HG02884 (cell line): ENCODE measurements at regions not wholly inside any gene's neighbourhood (a gene's known extent, or its start where the extent isn't known, plus 50 kb on each side); places are given as distances from the start of the nearest gene placed in this dataset.
A peak's percentile ranks its signal among the peaks of the same experiment; 100 is the strongest.

Experiments
- ATAC-seq: cut with Tn5 transposase; IDR thresholded peaks from one replicate; pipeline ENCODE4 v1.9.1; 2021; ENCODE audit warnings: mild to moderate bottlenecking, moderate library complexity; ENCODE audit not compliant: unreplicated experiment

DNA sequence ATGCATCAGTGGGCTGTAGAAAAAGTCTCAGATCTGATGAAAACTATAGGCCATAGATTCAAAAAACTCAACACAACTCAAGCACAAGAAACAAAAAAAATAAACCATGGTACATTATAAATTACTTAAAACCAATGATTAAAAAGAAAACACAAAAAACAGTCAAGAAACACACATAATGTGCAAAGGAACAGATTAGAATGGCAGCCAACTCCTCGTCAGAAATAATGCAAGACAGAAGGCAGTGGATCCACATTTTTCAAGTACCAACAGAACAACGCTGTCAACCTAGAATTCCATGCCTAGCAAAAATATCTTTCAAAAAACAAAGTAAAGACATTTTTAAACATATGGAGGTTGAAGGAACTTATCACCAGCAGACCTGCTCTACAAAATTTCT is 69.7 kb downstream of the PSMB1 start:
- ATAC-seq: no peak

DNA sequence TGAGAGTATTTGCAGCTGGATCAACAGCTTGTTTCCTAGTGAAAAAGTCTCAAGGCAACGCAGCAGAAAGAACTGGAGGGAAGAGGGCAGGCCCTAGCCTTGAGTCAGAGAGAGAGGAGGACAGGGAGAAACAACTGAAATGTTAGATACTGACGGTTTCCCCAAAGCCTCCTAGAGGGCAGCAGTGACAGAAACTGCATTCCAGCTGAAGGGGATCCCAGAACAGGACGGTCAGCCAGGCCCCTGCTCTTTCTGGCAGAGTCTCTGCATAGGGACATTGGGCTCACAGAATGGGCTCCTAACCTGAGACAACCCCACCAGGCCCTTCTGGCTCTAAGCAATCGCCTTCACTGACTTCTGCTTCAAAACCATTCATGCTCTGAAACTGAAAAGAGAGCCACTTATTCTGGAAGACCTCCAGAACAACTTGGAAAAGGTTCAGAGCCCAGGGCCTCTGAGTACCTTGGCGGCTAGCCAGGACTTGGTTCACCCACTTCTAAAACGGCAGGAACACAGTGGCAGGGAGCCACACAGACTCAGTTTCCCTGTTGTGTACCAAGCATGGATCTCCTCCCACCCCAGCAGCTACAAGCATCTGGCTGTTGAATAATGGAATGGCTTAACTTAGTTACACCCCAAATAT is 72.9 kb downstream of the PSMB1 start:
- no peak for ATAC-seq

DNA sequence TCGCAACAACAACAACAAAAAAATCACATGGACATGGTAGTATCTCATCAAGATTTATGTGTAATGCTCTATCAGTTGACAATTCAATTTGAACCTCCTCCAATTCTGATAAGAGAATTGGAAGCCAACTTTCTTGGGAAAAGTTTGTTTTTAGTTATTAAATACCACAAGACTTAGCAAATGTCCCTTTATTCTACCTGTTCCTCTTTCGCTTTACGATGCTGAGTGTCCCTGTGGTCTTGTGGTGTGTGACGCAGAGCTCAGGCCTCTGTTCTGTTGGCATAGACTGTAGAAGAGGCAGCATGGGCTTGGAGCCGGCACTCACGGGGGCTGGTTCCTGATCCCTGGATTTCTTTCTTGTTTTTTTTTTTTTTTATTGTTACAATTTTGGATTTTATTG is 76.7 kb downstream of the PSMB1 start:
- no peak for ATAC-seq

- ATAC-seq: no peak
Measured at GRCh38 chr6:170475118-170475517, 78.0 kb downstream of the PSMB1 start.

DNA sequence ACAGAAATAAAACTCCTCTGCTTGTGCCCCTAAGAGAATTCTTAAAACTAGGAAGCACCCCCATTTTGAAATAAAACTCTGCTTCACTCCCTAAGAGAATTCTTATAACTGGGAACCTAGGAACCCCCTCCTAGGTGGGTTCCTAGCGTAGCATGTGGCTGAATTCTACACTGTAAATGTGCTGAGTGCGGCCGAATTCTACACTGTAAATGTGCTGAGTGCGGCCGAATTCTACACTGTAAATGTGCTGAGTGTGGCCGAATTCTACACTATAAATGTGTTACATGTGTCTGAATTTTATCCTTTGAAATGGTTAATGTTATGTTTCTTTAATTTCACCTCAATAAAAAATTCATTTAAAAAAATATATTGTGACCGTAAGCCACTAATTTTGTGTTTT is 79.3 kb downstream of the PSMB1 start:
- no peak for ATAC-seq

DNA sequence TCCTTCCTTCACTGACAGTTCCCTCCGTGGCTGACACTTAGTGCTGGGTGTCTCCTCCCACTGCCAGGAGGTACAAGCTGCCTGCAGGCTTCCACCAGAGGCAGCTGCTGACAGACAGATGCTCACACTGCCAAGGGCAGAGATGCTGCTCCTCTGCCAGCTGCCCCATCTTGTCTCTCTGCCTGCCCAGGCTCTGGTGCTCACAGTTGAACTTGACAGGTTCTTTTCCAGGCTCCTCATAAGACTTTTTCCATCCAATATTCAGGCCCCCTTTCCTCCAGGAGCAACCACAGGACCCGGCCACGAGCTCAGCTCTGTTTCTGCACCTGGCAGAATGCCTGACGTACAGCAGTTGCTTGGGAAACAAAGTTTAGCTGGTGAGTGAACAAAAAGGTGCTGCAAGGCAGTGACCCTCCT is 79.8 kb downstream of the PSMB1 start:
- no peak for ATAC-seq

GRCh38 chr6:170471491-170471890 is 81.6 kb downstream of the PSMB1 start:
- ATAC-seq: no peak

DNA sequence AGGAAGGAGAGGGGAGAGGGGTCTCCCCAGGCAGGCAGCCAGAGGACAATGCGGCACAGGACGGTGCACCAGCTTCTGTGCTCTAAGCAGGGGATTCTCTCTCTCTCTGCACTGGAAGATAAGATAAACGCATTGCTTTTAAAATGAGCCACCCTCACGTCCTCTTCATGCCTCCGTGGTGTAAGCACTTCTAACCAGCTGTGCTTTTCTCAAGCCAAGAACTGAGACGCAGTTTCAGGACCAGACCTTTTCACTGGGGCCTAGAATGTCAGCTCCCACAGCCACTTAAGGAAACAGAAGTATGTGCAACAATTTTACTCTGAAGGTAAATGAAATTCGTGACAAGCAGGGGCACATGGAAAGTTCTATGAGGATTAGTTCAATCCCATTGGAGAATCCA is 82.4 kb downstream of the PSMB1 start:
- ATAC-seq: no peak

DNA sequence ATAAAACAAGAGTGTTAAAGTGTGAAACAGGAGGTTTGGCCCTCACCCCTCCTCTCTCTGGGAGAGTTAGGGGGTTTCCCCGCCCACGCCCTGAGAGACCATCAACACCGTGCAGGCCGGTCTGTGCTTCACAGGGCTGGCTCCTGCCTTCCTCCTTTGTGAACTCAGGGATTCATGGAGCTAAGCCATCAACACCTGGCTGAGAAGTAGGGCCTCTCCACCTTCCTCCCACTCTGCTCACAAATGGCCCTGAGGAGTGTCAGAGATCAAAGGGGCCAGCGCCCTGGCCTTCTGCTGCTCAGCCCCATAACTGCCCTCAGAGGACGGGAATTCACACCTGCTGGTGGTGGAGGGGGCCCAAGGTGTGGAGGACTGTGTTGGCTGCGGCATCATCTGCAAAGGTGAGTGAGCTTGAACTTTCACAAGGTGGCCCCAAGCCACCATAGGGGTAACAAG is 88.6 kb downstream of the PSMB1 start:
- peak; percentile 47 for ATAC-seq

DNA sequence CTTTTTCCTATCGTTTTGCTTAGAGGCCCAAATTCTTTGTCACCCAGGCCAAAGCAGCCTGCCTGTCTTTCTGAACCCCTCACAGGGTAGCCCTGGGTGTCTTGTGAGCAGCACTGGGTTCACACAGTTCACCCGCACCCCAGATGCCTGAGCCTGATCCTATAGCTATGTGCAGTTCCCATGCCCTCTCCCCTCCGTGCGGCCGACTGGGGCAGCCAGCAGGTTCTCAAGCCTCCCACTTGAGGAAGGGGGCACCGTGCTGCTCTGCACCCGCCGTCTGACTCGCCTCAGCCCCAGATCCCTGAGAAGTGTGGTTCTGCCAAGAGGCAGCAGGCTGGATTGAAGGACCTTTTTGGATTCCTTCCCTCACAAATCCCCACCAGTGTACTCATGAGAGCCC is 89.0 kb downstream of the PSMB1 start:
- no peak for ATAC-seq

DNA sequence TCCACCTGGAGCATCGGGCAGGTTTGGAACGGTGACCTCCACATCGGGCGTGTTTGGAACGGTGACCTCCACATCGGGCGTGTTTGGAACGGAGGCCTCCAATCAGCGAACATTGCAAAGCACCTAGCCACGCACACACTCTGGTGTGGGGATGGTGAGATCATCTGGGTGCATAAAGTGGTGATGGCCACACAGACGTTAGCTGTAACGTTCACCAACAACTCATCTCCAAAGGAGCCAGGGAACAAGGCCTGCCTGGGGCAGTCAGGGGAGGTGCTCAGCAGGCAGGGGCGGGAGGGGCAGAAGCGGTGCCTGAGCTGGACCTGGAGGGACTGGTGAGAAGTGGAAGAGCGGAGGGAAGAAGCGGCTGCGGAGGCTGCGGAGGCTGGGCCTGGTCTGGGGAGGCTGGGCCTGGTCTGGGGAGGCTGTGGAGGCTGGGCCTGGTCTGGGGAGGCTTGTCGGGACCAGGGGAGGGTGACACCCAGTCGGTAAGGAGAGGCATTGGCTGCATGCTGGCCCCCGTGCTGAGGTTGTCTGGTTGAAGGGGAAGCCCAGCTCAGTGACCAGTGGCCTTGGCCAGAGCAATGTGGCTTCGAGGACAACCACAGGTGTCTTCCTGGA is 89.9 kb downstream of the PSMB1 start:
- ATAC-seq: no peak

DNA sequence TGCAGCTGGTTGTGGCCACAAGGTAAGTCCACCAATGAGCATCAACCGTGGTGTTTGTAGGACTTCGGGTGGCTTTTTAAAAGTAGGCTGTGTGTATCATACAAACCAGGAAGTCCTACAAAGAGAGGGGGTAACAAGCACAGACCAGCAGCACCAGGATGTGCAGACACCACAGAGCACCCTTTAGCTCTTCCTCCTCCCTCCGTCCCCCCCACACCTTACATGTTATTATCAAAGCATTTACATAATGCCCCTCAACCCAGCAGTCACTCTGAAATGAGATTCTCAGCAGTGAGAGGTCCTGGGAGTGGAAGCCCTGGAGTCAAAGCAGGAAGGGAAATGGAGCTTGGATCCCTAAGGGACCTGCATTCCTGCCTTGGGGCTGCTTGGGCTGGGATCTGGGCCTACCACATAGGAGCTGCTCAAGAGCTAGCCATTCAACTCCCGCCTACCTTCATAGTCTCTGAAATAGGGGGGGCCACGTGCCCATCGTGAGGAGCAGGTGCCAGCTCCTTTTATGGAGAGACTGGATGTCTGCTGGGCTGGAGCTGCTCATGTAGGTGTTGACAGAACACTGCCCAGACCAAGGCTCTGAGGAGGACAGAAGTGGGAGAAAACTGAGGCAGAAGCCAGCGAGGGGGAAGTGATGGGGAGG is 90.6 kb downstream of the PSMB1 start:
- no peak for ATAC-seq

DNA sequence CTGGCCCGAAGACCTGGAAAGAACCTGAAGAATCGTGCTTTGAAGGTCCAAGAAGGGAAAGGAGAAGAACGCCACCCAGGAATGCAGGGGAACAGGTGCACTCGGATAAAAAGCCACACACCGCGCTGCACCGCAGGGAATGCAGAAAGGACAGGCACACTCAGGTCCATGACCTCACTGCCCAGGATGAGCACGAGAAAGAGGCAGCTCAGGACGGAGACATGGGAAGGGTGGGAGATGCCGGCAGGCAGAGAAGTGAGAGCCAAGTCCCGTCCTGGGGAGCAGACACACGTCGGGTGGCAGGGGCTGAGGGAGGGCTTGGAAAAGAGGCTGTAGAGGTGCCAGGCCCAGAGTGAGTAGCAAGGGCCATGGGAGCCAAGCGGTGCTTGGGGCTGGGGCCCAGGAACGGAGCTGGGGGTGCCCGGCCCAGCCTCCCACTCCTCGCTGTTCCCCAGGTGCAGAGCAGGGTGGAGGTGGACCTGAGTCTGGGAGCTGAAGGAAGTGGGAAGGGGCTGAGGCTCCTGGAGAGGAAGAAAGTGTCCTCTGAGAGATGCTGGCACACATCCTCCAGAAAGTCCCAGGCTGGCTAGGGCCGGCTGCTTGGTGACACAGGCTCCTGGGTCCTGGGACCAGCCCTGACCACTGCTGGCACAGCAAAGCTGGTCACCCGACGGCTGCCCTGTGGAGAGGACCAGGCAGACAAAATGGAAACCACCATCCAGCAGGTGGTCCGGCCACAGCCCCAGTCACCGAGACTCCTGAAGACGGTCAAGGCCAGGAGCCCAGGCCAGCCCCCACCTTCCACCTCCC is 91.3 kb downstream of the PSMB1 start:
- no peak for ATAC-seq

GRCh38 chr6:170461111-170461510 is 92.0 kb downstream of the PSMB1 start:
- ATAC-seq: no peak

- ATAC-seq: no peak
Measured at GRCh38 chr6:170460641-170461040, 92.5 kb downstream of the PSMB1 start.

- ATAC-seq: peak; percentile 82
Measured at GRCh38 chr6:170459451-170459850, 93.7 kb downstream of the PSMB1 start.

DNA sequence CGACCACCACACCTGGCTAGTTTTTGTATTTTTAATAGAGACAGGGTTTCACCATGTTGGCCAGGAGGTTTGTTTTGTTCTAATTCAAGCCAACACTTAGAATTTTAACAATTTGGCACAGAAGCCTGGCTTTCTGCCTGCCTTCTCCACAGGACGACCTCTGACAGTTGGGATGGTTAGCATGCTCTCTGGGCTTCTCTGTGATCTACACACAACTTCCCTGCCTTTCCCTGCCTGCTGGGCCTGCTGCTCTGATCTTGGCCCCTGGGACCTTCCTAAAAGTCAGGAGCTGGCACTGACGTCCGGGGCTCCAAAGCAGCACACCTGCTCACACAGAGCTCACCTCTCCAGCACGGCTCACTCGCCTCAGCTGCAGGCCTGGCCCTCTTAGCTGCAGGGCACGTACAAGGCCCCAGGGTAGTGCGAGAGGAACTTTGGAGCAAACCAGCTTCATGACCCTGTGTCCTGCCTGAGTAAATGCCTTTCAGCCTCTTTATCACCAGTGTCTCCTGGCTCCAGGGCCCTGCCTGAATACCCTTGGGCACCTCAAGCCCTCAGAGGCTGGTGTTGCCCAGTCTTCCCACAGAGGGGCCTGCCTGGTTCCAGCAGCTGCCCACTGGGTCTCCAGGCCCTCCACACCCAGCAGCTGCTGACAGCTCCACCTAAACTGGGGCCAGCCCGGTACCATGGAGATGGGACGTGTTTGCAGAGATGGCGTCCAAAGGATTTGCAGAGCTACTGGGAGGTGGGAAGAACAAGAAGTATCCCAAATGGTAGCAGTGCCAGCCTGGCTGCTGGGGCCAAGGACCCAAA is 96.0 kb downstream of the PSMB1 start:
- ATAC-seq: no peak
